ENCODE measurements at regions not wholly inside any gene's neighbourhood (a gene's known extent, or its start where the extent isn't known, plus 50 kb on each side); places are given as distances from the start of the nearest gene placed in this dataset.

GRCh38 chr10:91076991-91077548, 143.4 kb upstream of the PCGF5 start:
- intact Hi-C loops (cut with DNase I; ENCODE audit: low total_unique reads) = no loop called here
- Histone ChIP-seq H3K4me3 (peak overlapping the region in 1 of 4 donors; percentile 1), H3K36me3 (no peaks in the 10 kb centered on the region), H3K27me3 (no peaks in the 10 kb centered on the region), H3K4me1 (peaks cover 11 to 24% (median 19%) of the 10 kb centered on the region in 4 donors), H3K27ac (peak overlapping the region in 4 of 5 donors; percentile 32 to 55 (median 42)), H3K9me3 (no peaks in the 10 kb centered on the region)
- DNase-seq = no peak
- WGBS, 5 donors = 24 to 33% (median 25%) methylated on average over 7 of the region's 7 CpGs
- no peak for TF ChIP-seq POLR2AphosphoS5 (IDR thresholded peaks at IDR 0.05)
- TF ChIP-seq CTCF (IDR thresholded peaks at IDR 0.05) = no peak
- no peak for TF ChIP-seq EP300 (IDR thresholded peaks at IDR 0.05)
- no peak for TF ChIP-seq POLR2A (IDR thresholded peaks at IDR 0.05)

GRCh38 chr10:91077549-91078071, 142.9 kb upstream of the PCGF5 start:
- Histone ChIP-seq H3K4me3 (peak overlapping the region in 1 of 4 donors; percentile 1), H3K27me3 (no peaks in the 10 kb centered on the region), H3K9me3 (no peaks in the 10 kb centered on the region), H3K36me3 (no peaks in the 10 kb centered on the region), H3K27ac (peak overlapping the region in 4 of 5 donors; percentile 32 to 55 (median 42)), H3K4me1 (peaks cover 11 to 24% (median 19%) of the 10 kb centered on the region in 4 donors)
- DNase-seq = peak; percentile 80 to 92
- no peak for TF ChIP-seq POLR2A (IDR thresholded peaks at IDR 0.05)
- no peak for TF ChIP-seq EP300 (IDR thresholded peaks at IDR 0.05)
- peak in 2 of 3 donors; percentile 30 to 76 for TF ChIP-seq POLR2AphosphoS5 (IDR thresholded peaks at IDR 0.05)
- TF ChIP-seq CTCF (IDR thresholded peaks at IDR 0.05) = peak in 1 of 7 experiments; percentile 6
- 15 to 30% (median 22%) methylated on average over 8 of the region's 8 CpGs for WGBS, 5 donors
- intact Hi-C loops (cut with DNase I; ENCODE audit: low total_unique reads) = no loop called here

GRCh38 chr10:91080776-91081175, 139.7 kb upstream of the PCGF5 start:
- WGBS, 5 donors = 73 to 88% (median 82%) methylated on average over 1 of the region's 1 CpG
- no peak for DNase-seq
- TF ChIP-seq EP300 (IDR thresholded peaks at IDR 0.05) = no peak
- TF ChIP-seq POLR2AphosphoS5 (IDR thresholded peaks at IDR 0.05) = no peak
- no peak for TF ChIP-seq CTCF (IDR thresholded peaks at IDR 0.05)
- no peak for TF ChIP-seq POLR2A (IDR thresholded peaks at IDR 0.05)
- intact Hi-C loops (cut with DNase I; ENCODE audit: low total_unique reads) = no loop called here
- Histone ChIP-seq H3K9me3 (no peaks in the 10 kb centered on the region), H3K36me3 (no peaks in the 10 kb centered on the region), H3K4me1 (peaks cover 11 to 24% (median 19%) of the 10 kb centered on the region in 4 donors), H3K27ac (no peak overlapping the region), H3K4me3 (no peak overlapping the region), H3K27me3 (no peaks in the 10 kb centered on the region)

GRCh38 chr10:91082447-91082846, 138.0 kb upstream of the PCGF5 start:
- WGBS, 5 donors = 74 to 83% (median 79%) methylated on average over 7 of the region's 7 CpGs
- H3K27ac ChIP-seq = no peak overlapping the region

More at GRCh38 chr10:91082447-91082846, 138.0 kb upstream of the PCGF5 start:
- no peak for DNase-seq
- intact Hi-C loops (cut with DNase I; ENCODE audit: low total_unique reads) = no loop called here
- H3K4me3 ChIP-seq = no peak overlapping the region
- H3K4me1 ChIP-seq = peaks cover 7 to 15% (median 11%) of the 10 kb centered on the region in 4 donors
- no peaks in the 10 kb centered on the region for H3K36me3 ChIP-seq
- no peaks in the 10 kb centered on the region for H3K27me3 ChIP-seq
- TF ChIP-seq CTCF (IDR thresholded peaks at IDR 0.05) (no peak), POLR2AphosphoS5 (IDR thresholded peaks at IDR 0.05) (no peak), POLR2A (IDR thresholded peaks at IDR 0.05) (no peak), EP300 (IDR thresholded peaks at IDR 0.05) (no peak)
- H3K9me3 ChIP-seq = no peaks in the 10 kb centered on the region
